ENCODE measurements at regions not wholly inside any gene's neighbourhood (a gene's known extent, or its start where the extent isn't known, plus 50 kb on each side); places are given as distances from the start of the nearest gene placed in this dataset.

- Histone ChIP-seq H3K9me3 (no peaks in the 10 kb centered on the region), H3K36me3 (no peaks in the 10 kb centered on the region), H3K4me1 (replicated peaks) (no peaks in the 10 kb centered on the region), H3K27ac (no peak overlapping the region), H3K4me3 (no peak overlapping the region), H3K27me3 (replicated peaks; ENCODE audit: insufficient read depth) (no peaks in the 10 kb centered on the region)
- TF ChIP-seq POLR2A (IDR thresholded peaks at IDR 0.05): no peak
- no peak for TF ChIP-seq CTCF (IDR thresholded peaks at IDR 0.05)
- TF ChIP-seq POLR2AphosphoS5 (IDR thresholded peaks at IDR 0.05): no peak
- DNase-seq (ENCODE audit: low spot score): no peak
- intact Hi-C loops (cut with DNase I): no loop called here
- 88% methylated on average over 12 of the region's 12 CpGs for WGBS
These were observed 243.0 kb downstream of the IRX2 start for GRCh38 chr5:2508514-2508913.

- 85% methylated on average over 5 of the region's 5 CpGs for WGBS
- no peaks in the 10 kb centered on the region for H3K9me3 ChIP-seq
- intact Hi-C loops (cut with DNase I): no loop called here
- H3K4me3 ChIP-seq: no peak overlapping the region
- no peak for DNase-seq (ENCODE audit: low spot score)
- no peak overlapping the region for H3K27ac ChIP-seq
- no peaks in the 10 kb centered on the region for H3K4me1 ChIP-seq (replicated peaks)
- no peaks in the 10 kb centered on the region for H3K27me3 ChIP-seq (replicated peaks; ENCODE audit: insufficient read depth)
- TF ChIP-seq CTCF (IDR thresholded peaks at IDR 0.05): no peak
- TF ChIP-seq POLR2AphosphoS5 (IDR thresholded peaks at IDR 0.05): no peak
- no peak for TF ChIP-seq POLR2A (IDR thresholded peaks at IDR 0.05)
- no peaks in the 10 kb centered on the region for H3K36me3 ChIP-seq
These were observed 243.9 kb downstream of the IRX2 start for GRCh38 chr5:2507611-2508010.

GRCh38 chr5:2506603-2507002, 244.9 kb downstream of the IRX2 start:
- no peak for TF ChIP-seq POLR2A (IDR thresholded peaks at IDR 0.05)
- no peak for TF ChIP-seq POLR2AphosphoS5 (IDR thresholded peaks at IDR 0.05)
- no peak for TF ChIP-seq CTCF (IDR thresholded peaks at IDR 0.05)
- intact Hi-C loops (cut with DNase I): no loop called here
- WGBS: 77% methylated on average over 5 of the region's 7 CpGs
- Histone ChIP-seq H3K4me1 (replicated peaks) (no peaks in the 10 kb centered on the region), H3K36me3 (no peaks in the 10 kb centered on the region), H3K4me3 (no peak overlapping the region), H3K27me3 (replicated peaks; ENCODE audit: insufficient read depth) (no peaks in the 10 kb centered on the region), H3K27ac (no peak overlapping the region), H3K9me3 (no peaks in the 10 kb centered on the region)
- no peak for DNase-seq (ENCODE audit: low spot score)

- no peak for DNase-seq (ENCODE audit: low spot score)
- H3K4me3 ChIP-seq: no peak overlapping the region
- H3K4me1 ChIP-seq (replicated peaks): no peaks in the 10 kb centered on the region
- intact Hi-C loops (cut with DNase I): no loop called here
- TF ChIP-seq POLR2AphosphoS5 (IDR thresholded peaks at IDR 0.05): no peak
- TF ChIP-seq POLR2A (IDR thresholded peaks at IDR 0.05): no peak
- TF ChIP-seq CTCF (IDR thresholded peaks at IDR 0.05): no peak
- H3K27me3 ChIP-seq (replicated peaks; ENCODE audit: insufficient read depth): no peaks in the 10 kb centered on the region
- WGBS: 84% methylated on average over 10 of the region's 10 CpGs
- H3K9me3 ChIP-seq: no peaks in the 10 kb centered on the region
- no peaks in the 10 kb centered on the region for H3K36me3 ChIP-seq
- no peak overlapping the region for H3K27ac ChIP-seq
These were observed 246.3 kb downstream of the IRX2 start for GRCh38 chr5:2505217-2505616.

GRCh38 chr5:2502970-2503594, 248.4 kb downstream of the IRX2 start:
- intact Hi-C loops (cut with DNase I): no loop called here
- DNase-seq (ENCODE audit: low spot score): no peak
- Histone ChIP-seq H3K36me3 (no peaks in the 10 kb centered on the region), H3K9me3 (no peaks in the 10 kb centered on the region), H3K27ac (no peak overlapping the region), H3K4me1 (replicated peaks) (no peaks in the 10 kb centered on the region), H3K27me3 (replicated peaks; ENCODE audit: insufficient read depth) (no peaks in the 10 kb centered on the region), H3K4me3 (no peak overlapping the region)
- 81% methylated on average over 6 of the region's 6 CpGs for WGBS
- TF ChIP-seq POLR2A (IDR thresholded peaks at IDR 0.05) (no peak), POLR2AphosphoS5 (IDR thresholded peaks at IDR 0.05) (no peak)
